DMS114 treated with DMSO at 0.1 percent for 48 hours (cell line): ENCODE measurements at regions not wholly inside any gene's neighbourhood (a gene's known extent, or its start where the extent isn't known, plus 50 kb on each side); places are given as distances from the start of the nearest gene placed in this dataset.

Experiments used
- DNase-seq: peaks from one replicate; lab custom pipeline; 2025; ENCODE audit not compliant: unreplicated experiment; lab: John Stamatoyannopoulos, UW

DNA sequence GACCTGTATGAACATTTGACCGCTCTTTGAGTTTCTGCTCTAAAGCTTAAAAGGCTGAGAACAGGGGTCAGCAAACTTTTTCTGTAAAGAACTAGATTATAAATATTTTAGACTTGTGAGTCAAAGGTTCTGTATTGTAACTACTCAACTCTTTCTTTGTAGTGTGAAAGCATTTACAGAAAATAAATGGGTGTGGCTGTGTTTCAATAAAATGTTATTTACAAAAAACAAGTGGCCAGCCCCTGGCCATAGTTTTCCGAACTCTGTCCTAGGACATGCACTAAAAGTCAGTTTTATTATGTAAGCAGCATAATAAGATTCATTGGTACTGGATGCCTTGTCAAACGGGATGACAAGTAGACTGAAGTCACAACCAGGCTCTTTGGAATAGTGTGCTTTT lies 434.9 kb downstream of the ZEB2 start:
- DNase-seq, result no peak

- no peak for DNase-seq
Observed at GRCh38 chr2:144084114-144084661, 435.7 kb downstream of the ZEB2 start.

DNA sequence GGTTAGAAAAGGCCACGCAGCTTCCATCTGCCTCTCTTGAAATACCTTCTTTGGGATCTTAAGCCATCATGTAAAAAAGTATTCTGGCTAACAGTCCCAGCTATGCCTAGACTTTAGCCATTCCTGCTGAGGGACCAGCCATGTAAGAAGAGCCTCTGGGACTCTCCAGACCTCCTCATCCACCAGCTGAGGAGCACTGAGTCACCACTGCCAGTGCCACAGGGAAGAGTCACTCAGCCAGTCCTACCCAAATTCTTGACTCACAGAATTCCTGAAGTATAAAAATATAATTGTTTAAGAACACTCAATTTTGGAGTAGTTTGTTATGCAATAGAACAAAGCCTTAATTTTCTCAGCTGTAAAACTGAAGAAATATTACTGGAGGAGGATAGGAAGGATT lies 436.7 kb downstream of the ZEB2 start:
- no peak for DNase-seq

GRCh38 chr2:144082777-144083176 lies 437.1 kb downstream of the ZEB2 start:
- DNase-seq, result no peak

DNA sequence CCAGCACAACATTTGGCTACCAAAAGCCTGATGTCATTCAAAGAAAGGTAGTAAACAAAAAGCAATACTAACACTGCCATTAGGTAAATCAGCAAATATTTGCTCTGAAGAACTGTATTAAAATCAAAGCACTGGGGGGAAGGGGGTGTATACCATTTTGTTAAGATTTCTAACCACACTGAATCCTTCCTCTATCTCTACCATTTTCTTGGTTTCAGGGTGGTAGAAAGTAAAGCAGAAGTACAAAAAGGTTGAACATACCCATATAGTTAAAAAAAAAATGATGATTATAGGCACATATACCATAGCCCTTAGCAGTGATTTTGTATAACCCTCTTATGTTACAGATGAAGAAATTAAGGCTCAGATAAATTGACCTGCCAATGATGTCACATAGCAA lies 437.6 kb downstream of the ZEB2 start:
- no peak for DNase-seq

DNA sequence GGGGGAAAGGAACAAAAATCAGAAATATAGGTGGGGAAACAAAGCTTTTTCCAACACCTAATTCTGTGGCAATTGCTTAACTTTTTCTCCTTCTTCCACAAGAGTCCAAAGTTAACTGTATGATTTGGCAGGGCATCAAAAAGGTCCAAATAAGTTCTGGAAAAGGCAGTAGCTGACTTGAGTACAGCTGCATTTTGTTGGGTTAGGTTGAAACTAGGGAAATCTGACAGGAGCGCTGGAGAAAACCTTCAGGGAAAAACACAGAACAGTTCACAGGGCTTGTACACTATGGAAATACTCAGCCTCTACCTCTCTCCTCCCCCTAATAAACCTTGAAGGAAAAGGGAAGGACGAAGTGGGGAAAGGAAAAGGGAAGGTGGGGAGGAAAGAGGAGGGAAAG lies 438.6 kb downstream of the ZEB2 start:
- DNase-seq, result no peak

DNA sequence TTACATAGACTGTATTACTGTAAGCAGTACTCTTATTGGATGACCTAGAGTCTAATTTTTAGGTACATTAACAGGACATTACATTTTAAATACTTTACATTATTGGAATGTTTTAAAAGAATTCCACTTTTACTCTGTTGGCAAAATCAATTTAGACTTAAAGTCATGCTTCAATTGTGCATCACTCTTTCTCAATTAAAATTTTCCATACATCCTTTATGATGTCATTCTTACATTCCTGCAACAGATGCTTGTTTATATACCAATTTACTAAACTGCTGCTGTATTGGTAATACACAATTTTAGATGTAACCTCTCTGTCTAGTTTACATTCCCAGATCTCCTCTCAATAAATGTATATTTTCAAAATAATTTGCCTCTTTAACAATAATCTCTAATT lies 440.1 kb downstream of the ZEB2 start:
- DNase-seq, result no peak

- no peak for DNase-seq
Observed at GRCh38 chr2:144078802-144079724, 440.9 kb downstream of the ZEB2 start.

- DNase-seq, result no peak
Observed at GRCh38 chr2:144078106-144078505, 441.8 kb downstream of the ZEB2 start.

- no peak for DNase-seq
Observed at GRCh38 chr2:144074450-144074849, 445.5 kb downstream of the ZEB2 start.

DNA sequence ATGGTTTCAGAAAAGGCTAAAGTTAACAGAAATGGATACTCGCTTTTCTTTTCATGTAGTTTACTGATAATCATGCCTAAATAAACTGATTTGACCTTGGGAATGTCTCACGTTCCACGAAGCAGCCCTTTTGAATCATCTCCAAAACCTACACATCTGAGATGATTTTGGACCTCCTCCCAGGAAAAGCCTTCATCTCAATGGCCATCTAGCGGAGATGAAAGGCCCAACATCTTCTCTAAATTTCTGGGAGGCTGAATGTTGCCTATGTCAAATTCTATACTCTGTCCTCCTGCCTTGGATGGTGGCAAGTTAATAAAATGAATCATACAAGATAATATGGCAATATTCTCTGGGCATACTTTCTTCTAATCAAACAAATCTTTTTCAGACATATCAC lies 448.5 kb downstream of the ZEB2 start:
- DNase-seq, result no peak

DNA sequence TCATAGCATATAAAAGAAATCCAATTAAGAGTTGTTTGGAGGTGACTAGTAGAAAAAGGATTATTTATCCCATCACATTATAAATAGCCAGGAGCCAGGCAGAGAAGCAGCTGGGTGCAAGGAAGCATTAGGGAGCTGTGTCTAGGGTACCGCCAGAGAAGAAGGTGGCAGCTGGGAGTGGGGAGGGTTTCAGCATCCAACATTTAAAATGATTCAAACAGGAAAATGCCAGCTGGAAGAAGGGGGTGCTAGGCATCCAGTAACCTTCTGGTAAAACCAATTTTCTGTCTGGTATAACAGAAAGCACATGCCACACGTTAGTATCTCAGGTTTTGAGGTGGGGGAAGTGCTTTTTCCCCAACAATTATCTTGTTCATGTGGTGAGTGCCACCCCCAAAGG lies 452.4 kb downstream of the ZEB2 start:
- no peak for DNase-seq

DNA sequence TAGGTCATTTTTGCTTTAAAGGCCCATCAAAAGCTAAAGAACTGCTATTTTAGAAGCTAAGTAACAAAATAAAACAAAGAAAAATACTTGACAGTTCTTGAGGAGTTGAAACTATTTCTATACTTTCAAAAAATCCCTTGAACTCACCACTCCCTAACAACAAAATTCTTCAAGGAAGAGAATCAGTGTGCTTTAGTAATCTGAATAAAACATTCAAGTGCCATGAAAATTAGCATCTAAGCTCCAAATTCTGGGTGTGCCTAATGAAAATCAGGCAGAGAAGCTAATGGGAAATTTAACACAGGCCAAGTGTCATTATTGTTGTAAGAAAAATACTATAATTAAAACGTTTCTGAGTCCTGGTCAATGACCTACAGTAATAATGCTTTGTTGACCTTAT lies 456.3 kb downstream of the ZEB2 start:
- DNase-seq, result no peak

DNA sequence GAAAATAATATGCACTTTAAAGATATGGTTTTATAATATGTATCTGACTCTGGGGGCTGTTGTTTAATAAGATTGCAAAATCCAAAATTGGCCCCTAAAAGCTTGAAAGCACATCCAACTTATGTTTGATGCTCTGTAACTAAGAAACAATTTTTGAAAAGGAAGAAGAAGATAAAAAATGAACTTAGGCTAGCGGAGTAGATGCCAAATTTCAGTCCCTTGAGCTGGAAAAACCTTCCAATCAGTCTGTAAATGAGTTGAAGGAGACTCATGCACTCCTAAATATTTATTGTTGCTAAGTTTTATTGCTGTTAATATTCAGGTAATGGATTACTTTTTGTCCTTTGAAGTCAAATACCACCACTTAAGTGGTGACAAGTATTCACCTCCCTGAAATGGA lies 465.0 kb downstream of the ZEB2 start:
- DNase-seq, result no peak

- DNase-seq, result no peak
Observed at GRCh38 chr2:144052083-144052482, 467.8 kb downstream of the ZEB2 start.

DNA sequence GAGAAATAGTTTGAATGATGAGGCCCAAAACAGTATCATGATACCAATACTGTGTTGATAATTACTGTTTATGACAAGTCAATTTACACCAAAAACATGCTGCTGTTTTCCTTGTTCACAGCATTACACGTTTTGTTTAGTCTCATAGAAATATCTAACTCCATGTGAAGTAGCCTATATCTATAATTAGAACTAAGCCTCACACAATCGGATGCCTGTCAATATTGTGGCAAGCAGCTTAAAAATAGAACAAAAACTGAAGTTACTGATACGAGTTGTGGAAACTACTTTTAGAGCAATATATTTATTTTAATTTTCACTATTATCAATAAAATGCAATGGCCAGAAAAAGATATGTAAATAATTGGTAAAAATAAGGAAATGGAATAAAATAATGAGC lies 470.8 kb downstream of the ZEB2 start:
- no peak for DNase-seq

- DNase-seq, result no peak
Observed at GRCh38 chr2:144048631-144049060, 471.3 kb downstream of the ZEB2 start.

DNA sequence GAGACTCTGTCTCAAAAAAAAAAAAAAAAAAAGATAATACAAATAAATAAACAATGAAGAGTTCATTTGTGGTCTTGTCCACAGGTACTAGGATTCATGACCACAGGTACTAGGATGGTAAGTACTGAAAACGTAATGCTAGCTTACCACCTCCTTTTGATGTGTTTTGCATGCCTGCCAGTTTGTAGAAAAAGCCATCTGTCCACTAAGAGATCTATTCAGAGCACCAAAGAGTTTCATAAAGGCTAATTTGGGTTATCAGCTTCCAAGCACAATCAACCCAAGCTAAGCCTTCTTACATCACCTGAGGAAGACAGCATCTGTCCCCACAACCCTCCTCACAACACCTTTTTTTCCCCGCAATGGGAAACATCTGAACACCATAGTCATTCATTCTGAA lies 477.2 kb downstream of the ZEB2 start:
- DNase-seq, result no peak

DNA sequence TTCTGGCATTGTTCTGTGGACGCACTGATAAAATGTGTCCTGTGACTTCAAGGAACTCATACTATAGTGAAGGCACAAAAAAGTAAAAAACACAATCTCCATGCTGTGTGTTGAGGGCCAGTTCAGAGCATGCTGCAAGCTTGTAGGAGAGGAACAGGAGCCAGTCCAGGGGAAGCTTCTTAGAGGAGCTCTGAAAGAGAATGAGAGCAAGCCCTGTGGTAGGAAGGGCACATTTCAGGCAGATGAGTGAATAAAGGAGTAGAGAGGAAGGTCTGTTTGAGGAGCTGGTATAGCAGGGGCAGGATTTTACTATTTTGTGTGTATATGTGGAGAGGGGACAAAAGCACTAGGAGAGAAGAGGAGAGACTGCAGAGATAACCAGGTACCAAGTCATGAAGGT lies 478.3 kb downstream of the ZEB2 start:
- DNase-seq, result no peak

- no peak for DNase-seq
Observed at GRCh38 chr2:144040834-144041233, 479.1 kb downstream of the ZEB2 start.

DNA sequence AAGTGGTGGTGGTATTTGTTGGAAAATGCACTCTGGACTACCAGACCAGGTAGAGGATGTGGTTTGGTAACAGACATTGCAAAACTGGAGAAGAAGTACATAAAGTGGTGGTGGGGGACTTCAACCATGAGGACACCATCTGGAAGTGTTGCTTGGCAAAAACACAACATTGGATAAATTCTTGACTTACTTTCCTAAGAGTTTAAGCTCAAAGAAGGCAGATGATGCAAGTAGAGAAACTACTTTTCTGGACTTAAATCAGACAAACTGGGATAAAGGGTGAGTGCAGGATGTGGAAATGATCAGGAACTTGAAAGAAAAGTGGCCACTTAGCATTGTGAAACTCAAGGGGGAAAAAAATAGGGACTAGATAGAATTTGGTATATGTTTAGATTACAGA lies 487.4 kb downstream of the ZEB2 start:
- DNase-seq, result no peak

- no peak for DNase-seq
Observed at GRCh38 chr2:144030791-144031190, 489.1 kb downstream of the ZEB2 start.

- no peak for DNase-seq
Observed at GRCh38 chr2:144027593-144027992, 492.3 kb downstream of the ZEB2 start.
